ENCODE measurements at regions not wholly inside any gene's neighbourhood (a gene's known extent, or its start where the extent isn't known, plus 50 kb on each side); places are given as distances from the start of the nearest gene placed in this dataset.

DNA sequence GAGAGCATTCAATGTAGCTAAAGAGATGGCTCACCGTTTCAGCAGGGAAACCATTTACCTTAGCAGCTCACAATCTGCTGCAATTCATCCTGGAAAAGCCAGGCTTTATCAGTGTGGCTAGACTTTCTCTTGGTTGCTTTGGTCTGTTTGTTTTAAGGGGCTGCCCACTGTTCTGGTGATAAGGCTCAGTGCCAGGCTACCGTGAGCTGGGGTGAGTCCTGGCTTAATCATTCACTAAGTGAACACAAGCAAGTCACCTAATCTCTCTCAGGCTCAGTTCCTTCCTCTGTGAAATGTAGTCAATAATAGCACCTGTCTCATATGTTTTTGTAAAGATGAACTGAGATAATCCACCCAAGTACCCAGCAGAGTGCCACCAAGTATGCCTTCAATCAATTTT, 229.0 kb downstream of the TEX29 start:
- no peaks in the 10 kb centered on the region for H3K4me1 ChIP-seq (ENCODE audit: low read length)
- H3K27me3 ChIP-seq (replicated peaks; ENCODE audit: insufficient read depth, low read length): no peaks in the 10 kb centered on the region
- H3K79me2 ChIP-seq (ENCODE audit: low read length): peaks cover 14% of the 10 kb centered on the region
- no peaks in the 10 kb centered on the region for H3K9me3 ChIP-seq (replicated peaks; ENCODE audit: insufficient read depth, low read length)
- TF ChIP-seq EZH2 (optimal IDR thresholded peaks at IDR 0.05; ENCODE audit: low read depth, low read length): no peak
- no peak for TF ChIP-seq CTCF (IDR thresholded peaks at IDR 0.05; ENCODE audit: low read length)
- TF ChIP-seq EZH2phosphoT487 (IDR thresholded peaks at IDR 0.05; ENCODE audit: low read length): no peak
- no peak overlapping the region for H3K9ac ChIP-seq (ENCODE audit: low read length)
- no peaks in the 10 kb centered on the region for H4K20me1 ChIP-seq (ENCODE audit: insufficient read depth, low read length)
- H3K36me3 ChIP-seq (replicated peaks; ENCODE audit: insufficient read depth, low read length): no peaks in the 10 kb centered on the region
- H2AFZ ChIP-seq (ENCODE audit: low read length): no peak overlapping the region
- H3F3A ChIP-seq (ENCODE audit: insufficient read depth, low read length): no peaks in the 10 kb centered on the region
- no peak overlapping the region for H3K4me2 ChIP-seq (ENCODE audit: low read depth, low read length)
- no peak for DNase-seq
- H3K9me2 ChIP-seq (replicated peaks; ENCODE audit: insufficient read depth, low read length): no peaks in the 10 kb centered on the region
- H3K4me3 ChIP-seq (ENCODE audit: low read length): no peak overlapping the region
- H3K27ac ChIP-seq (ENCODE audit: low read length): no peak overlapping the region

DNA sequence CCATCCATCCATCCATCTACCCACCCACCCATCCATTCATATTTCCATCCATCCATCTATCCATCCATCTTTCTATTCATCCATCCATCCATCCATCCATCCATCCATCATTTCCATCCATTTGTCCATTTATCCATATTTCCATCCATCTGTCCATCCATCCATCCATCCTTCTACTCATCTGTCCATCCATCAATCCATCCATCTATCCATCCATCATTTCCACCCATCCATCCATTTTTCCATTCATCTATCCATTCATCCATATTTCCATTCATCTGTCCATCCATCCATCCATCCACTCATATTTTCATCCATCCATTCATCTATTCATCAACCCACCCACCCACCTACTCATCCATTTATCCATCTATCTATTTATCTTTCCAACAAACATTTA, 229.6 kb downstream of the TEX29 start:
- no peaks in the 10 kb centered on the region for H3F3A ChIP-seq (ENCODE audit: insufficient read depth, low read length)

GRCh38 chr13:111551204-111551820, 230.9 kb downstream of the TEX29 start:
- no peak overlapping the region for H3K4me2 ChIP-seq (ENCODE audit: low read depth, low read length)
- H3K36me3 ChIP-seq (replicated peaks; ENCODE audit: insufficient read depth, low read length): no peaks in the 10 kb centered on the region
- peaks cover 14% of the 10 kb centered on the region for H3K79me2 ChIP-seq (ENCODE audit: low read length)
- TF ChIP-seq EZH2phosphoT487 (IDR thresholded peaks at IDR 0.05; ENCODE audit: low read length) (no peak), CTCF (IDR thresholded peaks at IDR 0.05; ENCODE audit: low read length) (no peak)
- no peaks in the 10 kb centered on the region for H4K20me1 ChIP-seq (ENCODE audit: insufficient read depth, low read length)
- H3K9ac ChIP-seq (ENCODE audit: low read length): no peak overlapping the region
- H3K4me1 ChIP-seq (ENCODE audit: low read length): no peaks in the 10 kb centered on the region
- DNase-seq: no peak
- no peaks in the 10 kb centered on the region for H3F3A ChIP-seq (ENCODE audit: insufficient read depth, low read length)
- H3K4me3 ChIP-seq (ENCODE audit: low read length): no peak overlapping the region
- H3K27ac ChIP-seq (ENCODE audit: low read length): no peak overlapping the region
- no peaks in the 10 kb centered on the region for H3K27me3 ChIP-seq (replicated peaks; ENCODE audit: insufficient read depth, low read length)
- no peak overlapping the region for H2AFZ ChIP-seq (ENCODE audit: low read length)
- H3K9me2 ChIP-seq (replicated peaks; ENCODE audit: insufficient read depth, low read length): no peaks in the 10 kb centered on the region
- no peaks in the 10 kb centered on the region for H3K9me3 ChIP-seq (replicated peaks; ENCODE audit: insufficient read depth, low read length)

More for the DNA sequence above, 229.6 kb downstream of the TEX29 start:
- Histone ChIP-seq H3K9me3 (replicated peaks; ENCODE audit: insufficient read depth, low read length) (no peaks in the 10 kb centered on the region), H2AFZ (ENCODE audit: low read length) (no peak overlapping the region), H3K9ac (ENCODE audit: low read length) (no peak overlapping the region), H3K4me1 (ENCODE audit: low read length) (no peaks in the 10 kb centered on the region), H3K79me2 (ENCODE audit: low read length) (peaks cover 19% of the 10 kb centered on the region), H3K27ac (ENCODE audit: low read length) (no peak overlapping the region), H3K9me2 (replicated peaks; ENCODE audit: insufficient read depth, low read length) (no peaks in the 10 kb centered on the region), H3K4me3 (ENCODE audit: low read length) (no peak overlapping the region), H3K4me2 (ENCODE audit: low read depth, low read length) (no peak overlapping the region), H3K36me3 (replicated peaks; ENCODE audit: insufficient read depth, low read length) (no peaks in the 10 kb centered on the region), H3K27me3 (replicated peaks; ENCODE audit: insufficient read depth, low read length) (no peaks in the 10 kb centered on the region), H4K20me1 (ENCODE audit: insufficient read depth, low read length) (no peaks in the 10 kb centered on the region)
- no peak for DNase-seq
- TF ChIP-seq EZH2phosphoT487 (IDR thresholded peaks at IDR 0.05; ENCODE audit: low read length) (no peak), EZH2 (optimal IDR thresholded peaks at IDR 0.05; ENCODE audit: low read depth, low read length) (no peak), CTCF (IDR thresholded peaks at IDR 0.05; ENCODE audit: low read length) (no peak)
